GM18867 (cell line): ENCODE measurements at regions not wholly inside any gene's neighbourhood (a gene's known extent, or its start where the extent isn't known, plus 50 kb on each side); places are given as distances from the start of the nearest gene placed in this dataset.

Experiments
- ATAC-seq: cut with Tn5 transposase; IDR thresholded peaks from one replicate; pipeline ENCODE4 v1.9.1; 2021; ENCODE audit warnings: mild to moderate bottlenecking, moderate library complexity; ENCODE audit not compliant: unreplicated experiment

DNA sequence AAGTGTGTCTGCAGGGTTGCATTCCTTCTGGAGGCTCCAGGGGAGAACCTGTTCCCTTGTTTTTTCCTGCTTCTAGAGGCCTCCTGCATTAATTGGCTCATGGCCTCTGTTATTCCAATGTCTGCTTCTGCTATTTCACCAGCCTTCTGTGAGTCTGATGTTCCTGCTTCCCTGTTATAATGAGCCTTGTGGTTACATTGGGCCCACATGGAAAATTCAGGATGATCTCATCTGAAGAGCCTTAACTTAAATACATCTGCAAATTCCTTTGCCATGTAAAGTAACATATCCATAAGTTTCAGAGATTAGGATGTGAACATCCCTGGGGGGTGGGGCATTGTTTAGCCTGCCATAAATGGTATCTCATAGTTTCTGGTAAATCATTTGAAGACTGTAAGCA, 181.1 kb downstream of the RWDD3 start:
- ATAC-seq, result no peak

GRCh38 chr1:95426772-95427171, 192.8 kb downstream of the RWDD3 start:
- no peak for ATAC-seq

GRCh38 chr1:95427525-95427924, 193.5 kb downstream of the RWDD3 start:
- ATAC-seq, result no peak

- ATAC-seq, result no peak
These were observed 197.2 kb downstream of the RWDD3 start for GRCh38 chr1:95431235-95431634.

GRCh38 chr1:95435611-95436010, 201.6 kb downstream of the RWDD3 start:
- no peak for ATAC-seq

GRCh38 chr1:95437011-95437410, 203.0 kb downstream of the RWDD3 start:
- no peak for ATAC-seq

GRCh38 chr1:95437781-95438180, 203.8 kb downstream of the RWDD3 start:
- no peak for ATAC-seq

DNA sequence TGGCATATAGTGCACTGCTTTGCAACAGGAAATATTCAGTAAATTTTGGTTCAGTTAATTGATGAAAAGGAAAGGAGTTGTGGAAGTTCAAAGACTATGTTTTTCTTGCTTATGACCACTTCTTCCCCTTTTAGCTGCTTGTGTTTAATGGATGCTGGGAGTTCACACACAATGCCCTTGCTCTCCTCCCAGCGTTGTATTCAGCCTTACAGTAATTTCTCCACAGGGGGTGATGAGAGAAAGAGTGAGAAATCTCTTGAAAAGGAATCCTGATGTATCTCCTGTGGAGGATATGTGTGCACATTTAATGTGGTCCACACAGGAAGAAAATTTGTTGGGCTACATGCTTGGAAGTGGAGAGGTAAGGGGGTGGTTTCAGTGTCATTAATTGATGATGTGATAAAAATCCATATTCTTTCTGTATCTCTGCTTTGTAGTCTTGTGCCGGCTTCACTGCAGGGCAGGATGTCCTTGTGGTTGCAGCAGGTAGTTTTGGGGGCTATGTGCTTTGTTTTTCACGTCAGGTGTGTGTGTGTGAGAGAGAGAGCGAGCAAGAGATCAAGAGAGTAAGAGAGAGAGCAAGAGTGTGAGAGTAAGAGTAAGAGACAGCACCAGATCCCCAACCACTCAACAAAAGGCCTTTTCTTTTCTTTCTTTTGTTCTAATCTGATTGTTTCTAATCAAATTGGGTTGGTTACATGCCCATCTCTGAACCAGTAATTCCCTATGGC, 204.4 kb downstream of the RWDD3 start:
- no peak for ATAC-seq

DNA sequence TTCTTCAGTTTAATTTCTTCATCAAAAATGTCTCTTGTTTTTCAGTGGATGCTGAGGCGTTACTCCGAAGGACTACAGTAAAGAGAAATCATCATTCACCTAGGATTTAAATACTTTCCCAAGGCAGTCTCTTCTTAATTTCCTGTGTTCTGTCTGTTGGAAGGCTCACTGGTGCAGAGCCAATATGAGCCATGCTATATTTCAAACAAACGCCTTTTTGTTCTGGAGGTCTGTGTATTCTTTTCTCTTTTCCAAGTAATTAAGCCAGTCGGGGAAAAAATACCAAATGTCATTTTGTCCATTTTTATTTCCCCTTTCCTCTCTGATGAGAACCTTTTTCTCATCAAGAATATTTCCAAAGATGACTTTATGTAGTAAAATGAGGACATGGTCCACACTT, 206.5 kb downstream of the RWDD3 start:
- ATAC-seq, result no peak

DNA sequence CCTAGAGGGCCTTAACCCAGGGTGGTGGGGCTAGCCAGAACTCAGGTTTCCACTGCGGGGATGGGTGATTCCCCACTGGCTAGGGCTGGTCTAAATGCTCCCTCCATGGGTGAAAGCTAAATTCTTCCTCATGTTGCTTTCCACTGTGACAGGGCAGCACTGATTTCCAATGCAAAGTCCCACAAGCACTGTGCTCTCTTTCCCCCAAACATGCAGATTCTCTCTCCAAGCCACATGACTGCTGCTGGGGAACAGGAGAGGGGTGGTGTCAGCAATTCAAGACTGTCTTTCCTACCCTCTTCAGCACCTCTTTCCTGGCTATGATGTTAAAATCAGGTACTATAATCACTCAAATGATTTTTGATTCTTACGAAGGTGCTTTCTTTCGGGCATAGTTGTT, 215.5 kb downstream of the RWDD3 start:
- no peak for ATAC-seq

GRCh38 chr1:95451054-95451453, 217.0 kb downstream of the RWDD3 start:
- no peak for ATAC-seq

DNA sequence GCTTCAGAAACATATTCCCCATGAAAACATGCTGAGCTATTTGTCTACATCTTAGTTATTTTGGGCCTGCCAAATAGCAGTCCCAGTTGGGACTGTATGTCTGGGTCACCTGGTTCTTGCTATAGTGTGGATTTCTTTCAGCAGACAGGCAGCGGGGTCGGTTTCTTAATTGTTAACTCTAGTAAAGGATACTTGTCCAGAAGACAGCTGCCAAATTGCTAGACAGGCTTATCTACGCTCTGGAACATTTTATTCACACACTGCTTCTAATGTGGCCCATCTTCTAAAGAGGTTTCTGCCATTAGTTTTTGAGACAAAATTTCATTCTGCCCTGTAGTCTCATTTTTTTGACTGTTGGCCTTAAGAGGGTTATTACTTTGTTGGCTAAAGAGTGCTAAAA, 217.9 kb downstream of the RWDD3 start:
- no peak for ATAC-seq

DNA sequence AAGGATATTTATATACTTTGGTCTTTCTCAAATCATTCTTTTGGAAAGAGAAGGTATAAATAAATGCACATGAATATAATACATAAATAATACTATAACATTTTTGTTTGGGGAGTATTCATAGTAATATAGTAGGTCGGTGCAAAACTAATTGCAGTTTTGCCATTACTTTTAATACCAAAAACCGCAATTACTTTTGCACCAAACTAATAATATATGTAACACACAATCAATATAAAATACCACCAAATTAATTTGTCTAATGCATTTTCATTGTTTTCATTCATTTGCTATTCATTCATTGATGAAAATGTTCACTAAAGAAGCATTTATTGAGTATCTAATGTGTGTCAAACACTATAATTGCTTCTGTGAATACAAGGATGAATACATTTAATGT, 219.0 kb downstream of the RWDD3 start:
- no peak for ATAC-seq

GRCh38 chr1:95467036-95467435, 233.0 kb downstream of the RWDD3 start:
- ATAC-seq, result no peak

DNA sequence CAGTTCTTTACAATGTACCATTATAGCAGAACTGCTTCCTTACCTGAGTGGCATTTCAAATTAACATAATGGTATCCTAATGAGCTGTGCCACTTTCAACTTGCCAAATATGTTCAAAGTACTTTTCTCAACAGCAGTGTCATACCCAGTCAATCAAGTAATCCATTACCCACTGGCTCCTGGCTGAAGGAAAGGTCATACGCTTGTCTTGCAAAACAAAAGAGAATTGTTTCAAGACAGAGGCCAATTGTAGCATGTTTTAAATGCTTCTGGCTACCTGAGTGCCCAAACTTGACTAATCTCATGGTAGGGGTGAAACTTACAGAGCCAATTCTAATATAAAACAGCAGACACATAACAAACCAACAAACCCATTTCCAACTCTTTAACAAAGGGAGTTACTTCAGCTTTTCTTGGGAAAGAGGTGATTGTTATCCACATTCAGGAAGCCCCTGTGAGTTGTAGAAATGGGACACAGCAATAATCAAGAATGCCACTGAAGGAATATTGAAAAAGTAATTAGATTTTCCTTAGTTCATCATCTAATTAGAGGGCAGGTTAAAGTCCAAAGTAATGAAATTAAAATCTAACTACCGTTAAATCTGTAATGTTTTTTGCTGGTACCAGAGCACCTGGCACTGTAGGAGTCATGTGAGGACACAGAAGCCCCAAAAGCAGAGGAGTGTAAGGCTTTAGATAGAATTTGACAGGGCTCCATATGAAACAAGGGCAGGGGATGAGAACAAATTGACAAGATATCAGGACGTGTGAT, 241.9 kb downstream of the RWDD3 start:
- no peak for ATAC-seq

- ATAC-seq, result no peak
These were observed 262.3 kb downstream of the RWDD3 start for GRCh38 chr1:95496307-95496706.

- no peak for ATAC-seq
These were observed 262.8 kb downstream of the RWDD3 start for GRCh38 chr1:95496773-95497172.

GRCh38 chr1:95497566-95497965, 263.6 kb downstream of the RWDD3 start:
- no peak for ATAC-seq

GRCh38 chr1:95503278-95504030, 269.4 kb downstream of the RWDD3 start:
- ATAC-seq, result no peak

GRCh38 chr1:95504321-95504720, 270.3 kb downstream of the RWDD3 start:
- no peak for ATAC-seq

- no peak for ATAC-seq
These were observed 272.9 kb downstream of the RWDD3 start for GRCh38 chr1:95506736-95507414.
